Activated CD8-positive, alpha-beta T cell treated with anti-CD3 and anti-CD28 coated beads for 36 hours (primary cell): ENCODE measurements at regions not wholly inside any gene's neighbourhood (a gene's known extent, or its start where the extent isn't known, plus 50 kb on each side); places are given as distances from the start of the nearest gene placed in this dataset.

Experiments
- ATAC-seq: fragments of 200-7000 bp; cut with Tn5 transposase; one replicate; pipeline ENCODE4 v1.10.0; 2021; ENCODE audit warnings: mild to moderate bottlenecking, moderate library complexity
- CTCF ChIA-PET: fragments of 350-600 bp; sonication (Branson Sonifier 250); formaldehyde crosslinking; loops from one replicate; lab custom pipeline; 2021; ENCODE audit warnings: antibody characterized with exemption; lab: Charles Lee
- POLR2A ChIA-PET: fragments of 350-600 bp; sonication (Branson Sonifier 250); formaldehyde crosslinking; loops from one replicate; lab custom pipeline; 2021; ENCODE audit warnings: antibody characterized with exemption; lab: Charles Lee
- DNase-seq: peaks from one replicate; pipeline ENCODE4 v3.0.0-alpha.2; 2020
- H3K27ac Mint-ChIP-seq: one replicate; pipeline ENCODE4 v1.8.0; 2021; ENCODE audit warnings: mild to moderate bottlenecking, mixed read lengths
- H3K27me3 Mint-ChIP-seq: one replicate; pipeline ENCODE4 v1.8.0; 2021; ENCODE audit warnings: mixed read lengths
- H3K36me3 Mint-ChIP-seq: one replicate; pipeline ENCODE4 v1.8.0; 2021; ENCODE audit warnings: low read depth, mixed read lengths
- H3K4me1 Mint-ChIP-seq: one replicate; pipeline ENCODE4 v1.8.0; 2021; ENCODE audit warnings: low read depth, mixed read lengths
- H3K4me3 Mint-ChIP-seq: one replicate; pipeline ENCODE4 v1.8.0; 2021; ENCODE audit warnings: mild to moderate bottlenecking, moderate library complexity, mixed read lengths
- H3K9me3 Mint-ChIP-seq: one replicate; pipeline ENCODE4 v1.8.0; 2021; ENCODE audit warnings: mixed read lengths
- intact Hi-C: fragments of 100-400 bp; cut with micrococcal nuclease; formaldehyde crosslinking; loops from one replicate; pipeline ENCODE4 v1.10.0; 2022
- TF ChIP-seq, protein P1 (sequence below): fragments of 200-600 bp; IDR thresholded peaks from one replicate; pipeline ENCODE4 v1.8.0; 2022; ENCODE audit warnings: antibody characterized with exemption, mild to moderate bottlenecking

DNA sequence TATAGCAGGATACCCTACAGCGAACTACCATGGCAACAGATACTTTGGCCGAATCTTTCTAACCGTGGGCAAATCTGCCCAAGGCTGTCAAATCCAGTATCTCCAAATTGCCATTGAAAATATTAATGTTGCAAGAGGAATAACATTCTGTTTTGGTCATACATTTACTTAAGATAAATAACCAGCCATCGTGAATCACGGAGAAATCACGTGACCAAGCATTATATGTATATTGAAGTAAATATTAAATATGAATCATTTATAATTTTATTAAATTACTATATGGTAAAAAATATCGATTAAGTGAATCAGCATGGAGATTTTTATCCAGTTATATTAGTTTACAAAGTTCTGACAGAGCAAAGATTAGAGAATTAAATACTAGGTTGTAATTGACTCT lies 714.6 kb upstream of the GJE1 start:
- CTCF ChIA-PET: no interaction called here
- Mint-ChIP-seq H3K27ac (no peak overlapping the region), H3K27me3 (no peaks in the 10 kb centered on the region), H3K9me3 (no peaks in the 10 kb centered on the region), H3K4me1 (no peaks in the 10 kb centered on the region), H3K36me3 (no peaks in the 10 kb centered on the region), H3K4me3 (no peak overlapping the region)
- TF ChIP-seq, protein P1, sequence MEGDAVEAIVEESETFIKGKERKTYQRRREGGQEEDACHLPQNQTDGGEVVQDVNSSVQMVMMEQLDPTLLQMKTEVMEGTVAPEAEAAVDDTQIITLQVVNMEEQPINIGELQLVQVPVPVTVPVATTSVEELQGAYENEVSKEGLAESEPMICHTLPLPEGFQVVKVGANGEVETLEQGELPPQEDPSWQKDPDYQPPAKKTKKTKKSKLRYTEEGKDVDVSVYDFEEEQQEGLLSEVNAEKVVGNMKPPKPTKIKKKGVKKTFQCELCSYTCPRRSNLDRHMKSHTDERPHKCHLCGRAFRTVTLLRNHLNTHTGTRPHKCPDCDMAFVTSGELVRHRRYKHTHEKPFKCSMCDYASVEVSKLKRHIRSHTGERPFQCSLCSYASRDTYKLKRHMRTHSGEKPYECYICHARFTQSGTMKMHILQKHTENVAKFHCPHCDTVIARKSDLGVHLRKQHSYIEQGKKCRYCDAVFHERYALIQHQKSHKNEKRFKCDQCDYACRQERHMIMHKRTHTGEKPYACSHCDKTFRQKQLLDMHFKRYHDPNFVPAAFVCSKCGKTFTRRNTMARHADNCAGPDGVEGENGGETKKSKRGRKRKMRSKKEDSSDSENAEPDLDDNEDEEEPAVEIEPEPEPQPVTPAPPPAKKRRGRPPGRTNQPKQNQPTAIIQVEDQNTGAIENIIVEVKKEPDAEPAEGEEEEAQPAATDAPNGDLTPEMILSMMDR: no peak
- POLR2A ChIA-PET: no interaction called here
- DNase-seq (no peak), ATAC-seq (no peak)
- intact Hi-C loops: no loop called here

DNA sequence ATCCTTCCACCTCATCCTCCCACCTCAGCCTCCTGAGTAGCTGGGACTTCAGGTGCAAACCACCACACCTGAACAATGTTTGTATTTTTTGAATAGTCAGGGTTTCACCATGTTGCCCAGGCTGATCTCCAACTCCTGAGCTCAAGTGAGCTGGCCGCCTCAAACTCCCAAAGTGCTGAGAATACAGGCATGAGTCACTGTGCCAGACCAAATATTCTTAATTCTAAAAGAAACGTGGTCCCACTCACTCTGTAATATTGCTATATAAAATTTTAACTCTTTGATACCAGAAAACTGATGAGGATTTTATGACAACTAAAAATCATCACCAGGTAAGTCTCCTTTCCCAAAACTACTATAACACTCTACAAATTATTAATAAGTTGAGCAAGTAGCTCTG lies 716.8 kb upstream of the GJE1 start:
- intact Hi-C loops: no loop called here
- Mint-ChIP-seq H3K36me3 (no peaks in the 10 kb centered on the region), H3K9me3 (no peaks in the 10 kb centered on the region), H3K4me1 (no peaks in the 10 kb centered on the region), H3K27ac (no peak overlapping the region), H3K27me3 (no peaks in the 10 kb centered on the region), H3K4me3 (no peak overlapping the region)
- TF ChIP-seq, protein P1: no peak
- no peak for DNase-seq
- CTCF ChIA-PET: no interaction called here
- POLR2A ChIA-PET: no interaction called here
- ATAC-seq: no peak

DNA sequence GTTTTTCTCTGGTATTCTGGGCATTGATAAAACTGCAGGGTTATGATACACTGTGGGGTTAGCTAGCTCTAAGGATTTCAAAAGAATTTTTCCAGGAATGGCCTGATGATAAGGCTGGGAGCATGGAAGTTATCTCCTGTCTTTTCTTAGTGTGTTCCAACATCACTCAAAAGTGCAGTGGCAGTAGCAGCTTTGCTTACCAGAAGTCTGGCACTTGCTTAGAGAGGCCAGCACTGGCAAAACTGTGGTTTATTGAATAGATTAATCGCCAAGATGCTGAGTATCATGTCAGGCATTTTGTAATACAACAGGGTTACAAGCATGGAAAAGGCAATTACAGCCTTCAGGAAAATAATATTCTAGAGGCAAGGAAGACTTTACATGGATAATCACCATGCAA lies 719.5 kb upstream of the GJE1 start:
- intact Hi-C loops: no loop called here
- DNase-seq (no peak), ATAC-seq (no peak)
- peaks cover 18% of the 10 kb centered on the region for H3K9me3 Mint-ChIP-seq
- TF ChIP-seq, protein P1: no peak
- ChIA-PET POLR2A (no interaction called here), CTCF (no interaction called here)
- no peak overlapping the region for H3K4me3 Mint-ChIP-seq
- no peak overlapping the region for H3K27ac Mint-ChIP-seq
- peaks cover 6% of the 10 kb centered on the region for H3K36me3 Mint-ChIP-seq
- no peaks in the 10 kb centered on the region for H3K27me3 Mint-ChIP-seq
- H3K4me1 Mint-ChIP-seq: no peaks in the 10 kb centered on the region

DNA sequence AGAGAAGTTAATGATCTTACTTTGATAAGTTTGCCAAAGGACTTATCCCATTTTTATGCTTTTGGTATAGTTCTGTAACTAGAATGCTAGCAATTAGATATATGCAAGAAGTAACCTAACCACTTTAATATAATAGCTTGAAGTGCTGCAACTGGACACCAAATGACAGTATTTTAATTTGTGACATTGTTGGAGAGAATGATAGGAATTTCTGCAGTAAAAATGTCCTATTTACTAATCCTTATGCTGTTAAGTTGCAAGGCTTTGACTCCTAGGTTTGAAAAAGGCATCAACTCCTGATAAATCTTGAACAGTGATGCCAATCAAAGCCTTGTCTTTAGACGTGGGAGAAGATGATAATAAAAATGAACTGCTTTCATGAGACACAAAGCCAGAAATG lies 726.0 kb upstream of the GJE1 start:
- TF ChIP-seq, protein P1: no peak
- H3K4me1 Mint-ChIP-seq: peaks cover 6% of the 10 kb centered on the region
- H3K9me3 Mint-ChIP-seq: peaks cover 28% of the 10 kb centered on the region
- DNase-seq: no peak
- ChIA-PET POLR2A (no interaction called here), CTCF (no interaction called here)
- no peak overlapping the region for H3K27ac Mint-ChIP-seq
- H3K27me3 Mint-ChIP-seq: no peaks in the 10 kb centered on the region
- ATAC-seq: no peak
- peaks cover 6% of the 10 kb centered on the region for H3K36me3 Mint-ChIP-seq
- intact Hi-C loops: no loop called here
- H3K4me3 Mint-ChIP-seq: no peak overlapping the region

DNA sequence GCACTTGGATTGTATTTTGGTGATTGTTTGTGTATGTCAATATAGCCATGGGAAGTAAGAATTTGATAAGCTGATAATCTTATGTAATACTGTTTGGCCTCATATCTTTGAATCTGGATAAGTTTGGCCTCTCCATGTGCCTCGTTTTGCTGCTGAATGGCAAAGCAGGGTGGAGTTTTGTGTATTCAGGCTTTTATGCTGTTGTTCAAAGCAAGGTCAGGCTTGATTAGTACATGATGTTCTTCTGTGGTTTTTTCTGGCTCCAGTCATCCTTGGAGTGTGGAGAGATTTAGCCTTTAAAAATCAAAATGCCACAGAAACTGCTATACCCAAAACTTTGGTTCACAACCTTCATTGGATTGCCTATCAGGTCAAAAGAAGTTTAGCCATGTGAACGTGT lies 728.9 kb upstream of the GJE1 start:
- Mint-ChIP-seq H3K27me3 (no peaks in the 10 kb centered on the region), H3K27ac (no peak overlapping the region), H3K4me1 (peaks cover 6% of the 10 kb centered on the region), H3K4me3 (no peak overlapping the region), H3K9me3 (peaks cover 17% of the 10 kb centered on the region), H3K36me3 (peaks cover 3% of the 10 kb centered on the region)
- DNase-seq: no peak
- ChIA-PET POLR2A (no interaction called here), CTCF (no interaction called here)
- TF ChIP-seq, protein P1: no peak
- intact Hi-C loops: no loop called here
- no peak for ATAC-seq
